ENCODE measurements at regions not wholly inside any gene's neighbourhood (a gene's known extent, or its start where the extent isn't known, plus 50 kb on each side); places are given as distances from the start of the nearest gene placed in this dataset.

DNA sequence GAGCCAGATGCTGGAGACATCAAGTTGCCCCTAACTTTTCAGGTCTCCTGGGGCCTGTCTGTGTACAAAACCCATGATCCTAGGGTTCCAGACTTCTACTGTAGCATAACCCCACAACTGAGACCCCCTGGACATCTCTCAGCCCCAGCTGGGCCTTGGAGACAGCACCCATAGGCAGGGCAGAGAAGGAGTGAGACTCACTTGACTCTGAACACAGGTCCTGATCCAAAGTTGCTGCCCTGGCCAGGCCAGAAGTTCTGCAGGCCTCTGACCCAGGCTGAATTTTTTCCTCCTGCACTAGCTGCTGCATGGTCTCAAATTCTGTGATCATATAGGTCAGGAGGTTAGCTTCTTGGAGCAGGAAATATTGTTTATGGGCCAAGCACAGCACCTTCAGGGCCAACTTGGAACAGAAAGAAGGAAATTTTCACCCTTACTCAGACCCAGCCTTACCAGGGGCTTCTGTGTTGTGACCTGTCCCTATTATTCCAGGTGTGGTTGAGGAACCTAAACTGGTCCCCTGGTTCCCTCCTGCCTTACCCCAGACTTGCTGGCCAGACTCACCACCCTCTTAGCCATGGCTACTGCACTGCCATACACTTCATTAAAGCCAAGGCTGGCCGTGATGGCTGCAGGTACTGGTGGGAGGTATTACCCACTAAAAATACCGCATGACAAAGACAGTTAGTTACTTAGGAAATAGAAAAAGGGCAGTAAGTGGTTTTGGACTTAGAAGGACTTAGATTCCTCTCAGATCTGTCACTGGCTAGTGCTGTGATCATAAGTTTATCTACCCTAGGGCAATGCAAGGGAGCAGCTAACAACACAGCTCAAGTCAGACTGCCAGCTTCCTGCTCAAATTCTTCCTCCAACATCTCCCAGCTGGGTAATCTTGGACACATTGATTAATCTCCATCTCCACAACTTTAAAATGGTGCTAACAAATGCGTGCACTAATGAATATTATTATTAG, 2180.1 kb downstream of the TP53TG3F start:
- no peaks in the 10 kb centered on the region for H3K27me3 ChIP-seq (ENCODE audit: insufficient read depth, low read length)
- no peaks in the 10 kb centered on the region for H3K79me2 ChIP-seq (ENCODE audit: insufficient read depth, low read length)
- H3K36me3 ChIP-seq (ENCODE audit: insufficient read depth, low read length): no peaks in the 10 kb centered on the region
- H3K4me1 ChIP-seq (ENCODE audit: insufficient read depth, low read length): no peaks in the 10 kb centered on the region
- no peak for DNase-seq (ENCODE audit: insufficient read length, low spot score, missing footprints)
- no peaks in the 10 kb centered on the region for H4K20me1 ChIP-seq (ENCODE audit: insufficient read depth, low read length)
- H2AFZ ChIP-seq (ENCODE audit: low read length): no peak overlapping the region
- H3K4me2 ChIP-seq (ENCODE audit: insufficient read depth, low read length): no peak overlapping the region
- TF ChIP-seq CTCF (IDR thresholded peaks at IDR 0.05; ENCODE audit: extremely low read depth, low read depth, low read length): no peak
- H3K9me3 ChIP-seq (ENCODE audit: low read depth, low read length): no peaks in the 10 kb centered on the region
- no peak overlapping the region for H3K4me3 ChIP-seq (ENCODE audit: insufficient read depth, low read length)
- H3K27ac ChIP-seq (ENCODE audit: low read depth, low read length): no peak overlapping the region

DNA sequence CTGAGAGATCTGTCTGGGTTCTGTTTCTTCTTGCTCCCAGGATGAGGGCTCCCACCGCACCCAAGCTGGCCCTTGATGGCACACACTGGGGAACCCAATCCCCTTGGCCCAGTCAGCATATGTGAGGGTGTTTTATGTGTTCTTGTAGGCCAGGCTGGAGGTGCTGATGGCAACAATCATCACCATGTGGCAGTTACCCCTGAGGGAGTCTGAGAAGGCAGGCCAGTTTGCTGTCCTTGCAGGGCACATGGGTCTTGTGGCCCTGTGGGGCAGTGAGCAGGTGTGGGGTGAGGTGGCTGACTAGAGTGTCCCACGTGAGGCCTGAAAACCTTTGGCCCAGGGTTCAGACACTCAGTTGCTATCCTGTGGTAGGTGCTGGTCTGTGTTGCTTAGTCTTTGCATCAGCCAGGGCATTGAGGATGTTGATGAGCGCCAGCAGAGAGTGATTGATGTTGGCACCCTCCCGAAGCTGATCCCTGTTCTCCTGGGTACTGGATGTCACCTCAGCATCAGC, 2183.0 kb downstream of the TP53TG3F start:
- DNase-seq (ENCODE audit: insufficient read length, low spot score, missing footprints): no peak
- H3K4me3 ChIP-seq (ENCODE audit: insufficient read depth, low read length): no peak overlapping the region
- H2AFZ ChIP-seq (ENCODE audit: low read length): no peak overlapping the region
- no peaks in the 10 kb centered on the region for H3K9me3 ChIP-seq (ENCODE audit: low read depth, low read length)
- no peaks in the 10 kb centered on the region for H3K4me1 ChIP-seq (ENCODE audit: insufficient read depth, low read length)
- H3K4me2 ChIP-seq (ENCODE audit: insufficient read depth, low read length): no peak overlapping the region
- TF ChIP-seq CTCF (IDR thresholded peaks at IDR 0.05; ENCODE audit: extremely low read depth, low read depth, low read length): no peak
- H3K36me3 ChIP-seq (ENCODE audit: insufficient read depth, low read length): no peaks in the 10 kb centered on the region
- no peaks in the 10 kb centered on the region for H3K27me3 ChIP-seq (ENCODE audit: insufficient read depth, low read length)
- no peaks in the 10 kb centered on the region for H3K79me2 ChIP-seq (ENCODE audit: insufficient read depth, low read length)
- H4K20me1 ChIP-seq (ENCODE audit: insufficient read depth, low read length): no peaks in the 10 kb centered on the region
- H3K27ac ChIP-seq (ENCODE audit: low read depth, low read length): no peak overlapping the region

GRCh38 chr16:35651841-35652240, 2192.4 kb downstream of the TP53TG3F start:
- Histone ChIP-seq H3K79me2 (ENCODE audit: insufficient read depth, low read length) (no peaks in the 10 kb centered on the region), H3K27me3 (ENCODE audit: insufficient read depth, low read length) (no peaks in the 10 kb centered on the region), H3K36me3 (ENCODE audit: insufficient read depth, low read length) (no peaks in the 10 kb centered on the region), H3K4me3 (ENCODE audit: insufficient read depth, low read length) (no peak overlapping the region), H3K9me3 (ENCODE audit: low read depth, low read length) (peaks cover 1% of the 10 kb centered on the region), H3K27ac (ENCODE audit: low read depth, low read length) (no peak overlapping the region), H3K4me2 (ENCODE audit: insufficient read depth, low read length) (no peak overlapping the region), H2AFZ (ENCODE audit: low read length) (no peak overlapping the region), H3K4me1 (ENCODE audit: insufficient read depth, low read length) (no peaks in the 10 kb centered on the region), H4K20me1 (ENCODE audit: insufficient read depth, low read length) (no peaks in the 10 kb centered on the region)
- TF ChIP-seq CTCF (IDR thresholded peaks at IDR 0.05; ENCODE audit: extremely low read depth, low read depth, low read length): no peak
- no peak for DNase-seq (ENCODE audit: insufficient read length, low spot score, missing footprints)

DNA sequence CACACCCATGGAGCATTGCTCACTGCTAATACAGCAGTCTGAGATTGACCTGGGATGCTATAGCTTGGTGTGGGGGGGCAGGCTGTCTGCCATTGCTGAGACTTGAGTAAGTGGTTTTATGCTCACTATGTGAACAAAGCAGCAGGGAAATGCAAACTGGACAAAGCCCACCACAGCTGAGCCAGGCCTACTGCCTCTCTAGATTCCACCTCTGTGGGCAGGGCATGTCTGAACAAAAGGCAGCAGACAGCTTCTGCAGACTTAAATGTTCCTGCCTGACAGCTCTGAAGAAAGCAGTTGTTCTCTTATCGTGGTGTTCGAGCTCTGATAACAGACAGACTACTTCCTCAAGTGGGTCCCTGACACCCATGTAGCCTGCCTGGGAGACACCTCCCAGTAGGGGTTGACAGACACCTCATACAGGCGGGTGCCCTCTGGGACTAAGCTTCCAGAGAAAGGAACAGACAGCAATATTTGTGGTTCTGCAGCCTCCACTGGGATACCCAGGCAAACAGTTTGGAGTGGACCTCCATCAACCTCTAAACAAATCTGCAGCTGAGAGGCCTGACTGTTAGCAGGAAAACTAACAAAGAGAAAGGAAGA, 2204.8 kb downstream of the TP53TG3F start:
- H3K4me2 ChIP-seq (ENCODE audit: insufficient read depth, low read length): no peak overlapping the region

More for the DNA sequence above, 2204.8 kb downstream of the TP53TG3F start:
- Histone ChIP-seq H4K20me1 (ENCODE audit: insufficient read depth, low read length) (no peaks in the 10 kb centered on the region), H3K4me1 (ENCODE audit: insufficient read depth, low read length) (no peaks in the 10 kb centered on the region), H3K79me2 (ENCODE audit: insufficient read depth, low read length) (no peaks in the 10 kb centered on the region), H3K36me3 (ENCODE audit: insufficient read depth, low read length) (no peaks in the 10 kb centered on the region), H3K4me3 (ENCODE audit: insufficient read depth, low read length) (no peak overlapping the region), H3K27me3 (ENCODE audit: insufficient read depth, low read length) (no peaks in the 10 kb centered on the region), H2AFZ (ENCODE audit: low read length) (no peak overlapping the region), H3K27ac (ENCODE audit: low read depth, low read length) (no peak overlapping the region), H3K9me3 (ENCODE audit: low read depth, low read length) (no peaks in the 10 kb centered on the region)
- no peak for DNase-seq (ENCODE audit: insufficient read length, low spot score, missing footprints)
- no peak for TF ChIP-seq CTCF (IDR thresholded peaks at IDR 0.05; ENCODE audit: extremely low read depth, low read depth, low read length)

Measured in osteoblast (primary cell).